B cell (primary cell): ENCODE measurements at regions not wholly inside any gene's neighbourhood (a gene's known extent, or its start where the extent isn't known, plus 50 kb on each side); places are given as distances from the start of the nearest gene placed in this dataset.

Experiments
- ATAC-seq: fragments of 200-7000 bp; cut with Tn5 transposase; one replicate; pipeline ENCODE4 v1.10.0; 2021; ENCODE audit warnings: low read depth, mild to moderate bottlenecking, moderate number of reproducible peaks, moderate library complexity
- CTCF ChIA-PET: fragments of 350-600 bp; sonication (Branson Sonifier 250); formaldehyde crosslinking; loops from one replicate; lab custom pipeline; 2021; ENCODE audit warnings: antibody characterized with exemption, inconsistent platforms; lab: Charles Lee
- POLR2A ChIA-PET: fragments of 350-600 bp; sonication (Branson Sonifier 250); formaldehyde crosslinking; loops from one replicate; lab custom pipeline; 2021; ENCODE audit warnings: antibody characterized with exemption; lab: Charles Lee
- DNase-seq: peaks from one replicate; pipeline ENCODE4 v3.0.0; 2013
- H2AFZ ChIP-seq: 2 replicates; pipeline ENCODE4 v1.6.1; 2012; ENCODE audit warnings: mild to moderate bottlenecking, low read depth, low read length; ENCODE audit not compliant: insufficient read depth, poor library complexity, severe bottlenecking
- H3K27ac ChIP-seq, 2 donors: 1 replicate in 1 of 2; 2 replicates in 1 of 2; pipeline ENCODE4 v1.5.1; 2012 to 2013; ENCODE audit warnings: low read length in 2 of 2, mild to moderate bottlenecking in 2 of 2, moderate library complexity in 1 of 2
- H3K27me3 ChIP-seq, 4 experiments: fragments of 200-600 bp in 1 of 4; sonication (generic) in 1 of 4; replicated peaks in 1 of 4; 1 replicate in 2 of 4; 2 replicates in 2 of 4; pipeline versions ENCODE4 v1.6.1 to v1.7.0; 2013 to 2016; ENCODE audit warnings: low read length in 3 of 4, mild to moderate bottlenecking in 2 of 4, mixed read lengths in 1 of 4, moderate library complexity in 1 of 4; ENCODE audit not compliant: insufficient read depth in 4 of 4, control insufficient read depth in 3 of 4; ENCODE audit errors: control extremely low read depth in 1 of 4
- H3K36me3 ChIP-seq, 2 experiments: replicated peaks in 1 of 2; 1 replicate in 1 of 2; 2 replicates in 1 of 2; pipeline versions ENCODE4 v1.6.1 to v1.7.1; 2013; ENCODE audit warnings: low read length in 1 of 2; ENCODE audit not compliant: insufficient read depth in 2 of 2, control insufficient read depth in 1 of 2; ENCODE audit errors: control extremely low read depth in 1 of 2, extremely low read depth in 1 of 2
- H3K4me1 ChIP-seq, 2 donors: fragments of 200-600 bp in 1 of 2; sonication (generic) in 1 of 2; 1 replicate in 1 of 2; 2 replicates in 1 of 2; pipeline versions ENCODE4 v1.5.1 to v1.6.1; 2013 to 2017; ENCODE audit warnings: low read length in 2 of 2; ENCODE audit not compliant: control insufficient read depth in 2 of 2, insufficient read depth in 2 of 2
- H3K4me2 ChIP-seq: replicated peaks from 2 replicates; pipeline ENCODE3; 2012; ENCODE audit warnings: mild to moderate bottlenecking, low read depth, low read length; ENCODE audit not compliant: poor library complexity, severe bottlenecking
- H3K4me3 ChIP-seq, 5 experiments: fragments of 200-600 bp in 1 of 5; sonication (generic) in 1 of 5; 1 replicate in 3 of 5; 2 replicates in 2 of 5; pipeline versions ENCODE4 v1.5.1 to v1.7.0; 2011 to 2016; ENCODE audit warnings: low read length in 4 of 5, mild to moderate bottlenecking in 4 of 5, low read depth in 2 of 5, control low read depth in 1 of 5, moderate library complexity in 1 of 5; ENCODE audit not compliant: insufficient read depth in 1 of 5; ENCODE audit errors: control extremely low read depth in 1 of 5, extremely low read depth in 1 of 5
- H3K79me2 ChIP-seq: fragments of 200-600 bp; sonication (generic); one replicate; pipeline ENCODE4 v1.6.0; 2016; ENCODE audit warnings: low read length; ENCODE audit not compliant: control insufficient read depth, insufficient read depth
- H3K9ac ChIP-seq: fragments of 200-600 bp; sonication (generic); 2 replicates; pipeline ENCODE4 v1.6.1; 2017; ENCODE audit warnings: mild to moderate bottlenecking, low read length, moderate library complexity
- H3K9me3 ChIP-seq, 3 donors: one replicate each; pipeline versions ENCODE4 v1.6.1 to v1.7.1; 2013; ENCODE audit warnings: low read length in 2 of 3; ENCODE audit not compliant: control insufficient read depth in 2 of 3, insufficient read depth in 1 of 3; ENCODE audit errors: control extremely low read depth in 1 of 3
- H4K20me1 ChIP-seq: 2 replicates; pipeline ENCODE4 v1.6.0; 2012; ENCODE audit warnings: mild to moderate bottlenecking, low read length; ENCODE audit not compliant: insufficient read depth, control insufficient read depth, poor library complexity, severe bottlenecking
- H3K27ac Mint-ChIP-seq: one replicate; pipeline ENCODE4 v1.8.0; 2021; ENCODE audit warnings: mixed read lengths
- H3K27me3 Mint-ChIP-seq: one replicate; pipeline ENCODE4 v1.8.0; 2021; ENCODE audit warnings: mixed read lengths
- H3K4me1 Mint-ChIP-seq: one replicate; pipeline ENCODE4 v1.8.0; 2021; ENCODE audit warnings: mixed read lengths
- H3K4me3 Mint-ChIP-seq: one replicate; pipeline ENCODE4 v1.8.0; 2021; ENCODE audit warnings: mixed read lengths
- H3K9me3 Mint-ChIP-seq: one replicate; pipeline ENCODE4 v1.8.0; 2022; ENCODE audit warnings: mixed read lengths; ENCODE audit not compliant: insufficient read depth
- EZH2 ChIP-seq: IDR thresholded peaks from 2 replicates; pipeline ENCODE4 v1.6.1; 2012; ENCODE audit warnings: borderline replicate concordance, low read depth, mild to moderate bottlenecking, moderate library complexity, low read length; ENCODE audit not compliant: insufficient read depth, poor library complexity, severe bottlenecking
- WGBS: methylation state at CpG from one replicate; pipeline ENCODE4 v1.1.5; 2013; ENCODE audit warnings: missing lambda C conversion rate; ENCODE audit not compliant: insufficient coverage; 5-methylcytosine and 5-hydroxymethylcytosine counted together
- intact Hi-C: fragments of 100-400 bp; cut with micrococcal nuclease; formaldehyde crosslinking; loops from one replicate; pipeline ENCODE4 v1.10.0; 2022
- TF ChIP-seq, protein P1 (sequence below): fragments of 200-600 bp; IDR thresholded peaks from one replicate; pipeline ENCODE4 v1.8.0; 2022; ENCODE audit warnings: antibody characterized with exemption, mild to moderate bottlenecking

GRCh38 chr5:2120361-2120760 lies 237.6 kb upstream of the IRX4 start:
- Histone ChIP-seq H3K27ac (no peak overlapping the region), H3K4me2 (no peak overlapping the region), H2AFZ (no peak overlapping the region), H3K79me2 (no peaks in the 10 kb centered on the region), H3K9me3 (peaks cover 0 to 17% (median 0%) of the 10 kb centered on the region in 3 donors), H3K4me3 (no peak overlapping the region), H3K27me3 (no peaks in the 10 kb centered on the region), H3K9ac (no peak overlapping the region), H3K36me3 (no peaks in the 10 kb centered on the region), H3K4me1 (no peaks in the 10 kb centered on the region), H4K20me1 (no peaks in the 10 kb centered on the region)
- CTCF ChIA-PET: no interaction called here
- POLR2A ChIA-PET: no interaction called here
- H3K4me1 Mint-ChIP-seq: no peaks in the 10 kb centered on the region
- no peak overlapping the region for H3K27ac Mint-ChIP-seq
- intact Hi-C loops: no loop called here
- no peak for DNase-seq
- H3K4me3 Mint-ChIP-seq: no peak overlapping the region
- no peak for ATAC-seq
- H3K9me3 Mint-ChIP-seq: peaks cover 10% of the 10 kb centered on the region
- no peak for TF ChIP-seq EZH2
- TF ChIP-seq, protein P1, sequence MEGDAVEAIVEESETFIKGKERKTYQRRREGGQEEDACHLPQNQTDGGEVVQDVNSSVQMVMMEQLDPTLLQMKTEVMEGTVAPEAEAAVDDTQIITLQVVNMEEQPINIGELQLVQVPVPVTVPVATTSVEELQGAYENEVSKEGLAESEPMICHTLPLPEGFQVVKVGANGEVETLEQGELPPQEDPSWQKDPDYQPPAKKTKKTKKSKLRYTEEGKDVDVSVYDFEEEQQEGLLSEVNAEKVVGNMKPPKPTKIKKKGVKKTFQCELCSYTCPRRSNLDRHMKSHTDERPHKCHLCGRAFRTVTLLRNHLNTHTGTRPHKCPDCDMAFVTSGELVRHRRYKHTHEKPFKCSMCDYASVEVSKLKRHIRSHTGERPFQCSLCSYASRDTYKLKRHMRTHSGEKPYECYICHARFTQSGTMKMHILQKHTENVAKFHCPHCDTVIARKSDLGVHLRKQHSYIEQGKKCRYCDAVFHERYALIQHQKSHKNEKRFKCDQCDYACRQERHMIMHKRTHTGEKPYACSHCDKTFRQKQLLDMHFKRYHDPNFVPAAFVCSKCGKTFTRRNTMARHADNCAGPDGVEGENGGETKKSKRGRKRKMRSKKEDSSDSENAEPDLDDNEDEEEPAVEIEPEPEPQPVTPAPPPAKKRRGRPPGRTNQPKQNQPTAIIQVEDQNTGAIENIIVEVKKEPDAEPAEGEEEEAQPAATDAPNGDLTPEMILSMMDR: no peak
- no CpG with 5 or more reads among the region's 4 CpGs for WGBS
- peaks cover 4% of the 10 kb centered on the region for H3K27me3 Mint-ChIP-seq

GRCh38 chr5:2119573-2119972 lies 236.8 kb upstream of the IRX4 start:
- 86% methylated on average over 3 of the region's 6 CpGs for WGBS
- H3K4me1 Mint-ChIP-seq: no peaks in the 10 kb centered on the region
- H3K27ac ChIP-seq: no peak overlapping the region
- CTCF ChIA-PET: interaction anchor here (0.5 kb wide), 1 partner anchor 16 kb away, joined by 3 read pairs; no protein-coding TSS in a partner anchor
- H3K9me3 ChIP-seq: peaks cover 0 to 16% (median 0%) of the 10 kb centered on the region in 3 donors
- TF ChIP-seq, protein P1: no peak
- no peak for TF ChIP-seq EZH2
- no peak for DNase-seq
- H3K9ac ChIP-seq: no peak overlapping the region
- POLR2A ChIA-PET: no interaction called here
- peaks cover 3% of the 10 kb centered on the region for H3K27me3 Mint-ChIP-seq
- peaks cover 10% of the 10 kb centered on the region for H3K9me3 Mint-ChIP-seq
- intact Hi-C loops: no loop called here
- H3K4me3 Mint-ChIP-seq: no peak overlapping the region
- H2AFZ ChIP-seq: no peak overlapping the region
- no peaks in the 10 kb centered on the region for H3K79me2 ChIP-seq
- no peaks in the 10 kb centered on the region for H3K36me3 ChIP-seq
- H4K20me1 ChIP-seq: no peaks in the 10 kb centered on the region
- no peak overlapping the region for H3K27ac Mint-ChIP-seq
- no peak for ATAC-seq
- no peaks in the 10 kb centered on the region for H3K27me3 ChIP-seq
- H3K4me3 ChIP-seq: no peak overlapping the region
- no peak overlapping the region for H3K4me2 ChIP-seq
- H3K4me1 ChIP-seq: no peaks in the 10 kb centered on the region
